ENCODE measurements at regions not wholly inside any gene's neighbourhood (a gene's known extent, or its start where the extent isn't known, plus 50 kb on each side); places are given as distances from the start of the nearest gene placed in this dataset.
"Not testable (repeated sequence)": the region's sequence is repeated elsewhere in the genome, so short reads cannot be mapped to it uniquely, and the experiment has no call there.

GRCh38 chr5:99187611-99188010 is 258.8 kb upstream of the CHD1 start:
- TF ChIP-seq CTCF (IDR thresholded peaks at IDR 0.05; ENCODE audit: low read depth, low read length), result no peak
- H3K9me3 ChIP-seq, result no peaks in the 10 kb centered on the region
- no peaks in the 10 kb centered on the region for H3K36me3 ChIP-seq
- H3K27me3 ChIP-seq, result no peaks in the 10 kb centered on the region
- H3K4me3 ChIP-seq (ENCODE audit: low read depth, low read length), result no peak overlapping the region
- no peak for DNase-seq
- H3K4me1 ChIP-seq, result no peaks in the 10 kb centered on the region; the same call in 1 of the 2 replicates

GRCh38 chr5:99179206-99179605 is 250.4 kb upstream of the CHD1 start:
- no peak for DNase-seq
- TF ChIP-seq CTCF (IDR thresholded peaks at IDR 0.05; ENCODE audit: low read depth, low read length), result no peak
- no peak overlapping the region for H3K4me3 ChIP-seq (ENCODE audit: low read depth, low read length)
- H3K4me1 ChIP-seq, result peaks cover 5% of the 10 kb centered on the region; the same call in 1 of the 2 replicates
- no peaks in the 10 kb centered on the region for H3K27me3 ChIP-seq
- no peaks in the 10 kb centered on the region for H3K9me3 ChIP-seq
- H3K36me3 ChIP-seq, result no peaks in the 10 kb centered on the region

- no peak for DNase-seq
- Histone ChIP-seq H3K9me3 (no peaks in the 10 kb centered on the region), H3K27me3 (no peaks in the 10 kb centered on the region), H3K4me3 (ENCODE audit: low read depth, low read length) (no peak overlapping the region), H3K36me3 (no peaks in the 10 kb centered on the region), H3K4me1 (peaks cover 5% of the 10 kb centered on the region; the same call in 1 of the 2 replicates)
- no peak for TF ChIP-seq CTCF (IDR thresholded peaks at IDR 0.05; ENCODE audit: low read depth, low read length)
These were observed 249.0 kb upstream of the CHD1 start for GRCh38 chr5:99177796-99178195.

GRCh38 chr5:99176186-99176585 is 247.4 kb upstream of the CHD1 start:
- H3K36me3 ChIP-seq, result no peaks in the 10 kb centered on the region
- no peak for DNase-seq
- no peak for TF ChIP-seq CTCF (IDR thresholded peaks at IDR 0.05; ENCODE audit: low read depth, low read length)
- no peak overlapping the region for H3K4me3 ChIP-seq (ENCODE audit: low read depth, low read length)
- H3K4me1 ChIP-seq, result peaks cover 13% of the 10 kb centered on the region
- H3K9me3 ChIP-seq, result no peaks in the 10 kb centered on the region
- no peaks in the 10 kb centered on the region for H3K27me3 ChIP-seq

- Histone ChIP-seq H3K36me3 (no peaks in the 10 kb centered on the region), H3K4me3 (ENCODE audit: low read depth, low read length) (no peak overlapping the region), H3K4me1 (peaks cover 18% of the 10 kb centered on the region), H3K9me3 (no peaks in the 10 kb centered on the region), H3K27me3 (no peaks in the 10 kb centered on the region)
- no peak for DNase-seq
- peak; percentile 38 for TF ChIP-seq CTCF (IDR thresholded peaks at IDR 0.05; ENCODE audit: low read depth, low read length)
These were observed 240.5 kb upstream of the CHD1 start for GRCh38 chr5:99169309-99169708.

- H3K36me3 ChIP-seq; H3K4me3 ChIP-seq (ENCODE audit: low read depth, low read length); H3K4me1 ChIP-seq; H3K27me3 ChIP-seq; H3K9me3 ChIP-seq; DNase-seq: not testable (repeated sequence)
These were observed 232.7 kb upstream of the CHD1 start for GRCh38 chr5:99161538-99161937.

- H3K9me3 ChIP-seq, result no peaks in the 10 kb centered on the region
- H3K4me3 ChIP-seq (ENCODE audit: low read depth, low read length), result no peak overlapping the region
- no peaks in the 10 kb centered on the region for H3K36me3 ChIP-seq
- H3K4me1 ChIP-seq, result no peaks in the 10 kb centered on the region
- H3K27me3 ChIP-seq, result no peaks in the 10 kb centered on the region
- no peak for TF ChIP-seq CTCF (IDR thresholded peaks at IDR 0.05; ENCODE audit: low read depth, low read length)
- DNase-seq, result no peak
These were observed 227.9 kb upstream of the CHD1 start for GRCh38 chr5:99156688-99157087.

GRCh38 chr5:99143283-99143795 is 214.5 kb upstream of the CHD1 start:
- H3K4me1 ChIP-seq; H3K27me3 ChIP-seq; DNase-seq; H3K9me3 ChIP-seq; H3K36me3 ChIP-seq; H3K4me3 ChIP-seq (ENCODE audit: low read depth, low read length): not testable (repeated sequence)
